H1 (cell line): ENCODE measurements at regions not wholly inside any gene's neighbourhood (a gene's known extent, or its start where the extent isn't known, plus 50 kb on each side); places are given as distances from the start of the nearest gene placed in this dataset.

Source experiments
- CTCF ChIA-PET: fragments of 300-600 bp; sonication (Branson Sonifier 250); formaldehyde crosslinking; loops from one replicate; lab custom pipeline; 2021; ENCODE audit not compliant: partially characterized antibody; lab: Charles Lee
- POLR2A ChIA-PET: fragments of 300-600 bp; sonication (Branson Sonifier 250); formaldehyde crosslinking; loops from one replicate; lab custom pipeline; 2021; ENCODE audit warnings: inconsistent platforms; ENCODE audit not compliant: partially characterized antibody; lab: Charles Lee
- DNase-seq, 2 experiments: peaks; one replicate each; pipeline versions ENCODE4 v3.0.0 to v3.0.0-alpha.2; 2010 to 2022; ENCODE audit warnings: low spot score in 2 of 2, low read depth in 1 of 2, mixed read lengths in 1 of 2
- FAIRE-seq: peaks from 2 replicates; lab custom pipeline; 2011; peaks lifted over from hg19 to GRCh38; lab: Jason Lieb, UNC
- H2AFZ ChIP-seq: 2 replicates; pipeline ENCODE4 v1.8.1; 2012; ENCODE audit warnings: low read length, inconsistent platforms
- H2AK5ac ChIP-seq: 2 replicates; pipeline ENCODE4 v1.6.1; 2013; ENCODE audit warnings: low read depth, low read length
- H2BK120ac ChIP-seq: replicated peaks from 2 replicates; pipeline ENCODE3; 2013; ENCODE audit warnings: low read depth, low read length, inconsistent platforms
- H2BK12ac ChIP-seq: 2 replicates; pipeline ENCODE4 v1.6.1; 2013; ENCODE audit warnings: low read depth, low read length
- H2BK15ac ChIP-seq: 2 replicates; pipeline ENCODE4 v1.6.1; 2013; ENCODE audit warnings: low read length
- H2BK20ac ChIP-seq: 2 replicates; pipeline ENCODE4 v1.6.1; 2013; ENCODE audit warnings: low read length
- H2BK5ac ChIP-seq: 2 replicates; pipeline ENCODE4 v1.6.1; 2013; ENCODE audit warnings: low read depth, low read length
- H3K14ac ChIP-seq: 2 replicates; pipeline ENCODE4 v1.6.1; 2013; ENCODE audit warnings: inconsistent platforms; ENCODE audit not compliant: insufficient read length
- H3K18ac ChIP-seq: 2 replicates; pipeline ENCODE4 v1.6.1; 2013; ENCODE audit warnings: low read length; ENCODE audit errors: extremely low read depth
- H3K23ac ChIP-seq: 2 replicates; pipeline ENCODE4 v1.6.1; 2013; ENCODE audit warnings: inconsistent platforms; ENCODE audit not compliant: insufficient read length
- H3K23me2 ChIP-seq: 2 replicates; pipeline ENCODE4 v1.6.1; 2013; ENCODE audit warnings: low read depth, low read length
- H3K27ac ChIP-seq: 2 replicates; pipeline ENCODE4 v1.6.1; 2011; ENCODE audit warnings: low read depth, low read length, inconsistent platforms
- H3K27me3 ChIP-seq, 4 experiments: replicated peaks in 1 of 4; 1 replicate in 1 of 4; 2 replicates in 3 of 4; pipeline versions ENCODE4 v1.6.1 to v1.8.1; 2011 to 2013; ENCODE audit warnings: low read length in 3 of 4, mild to moderate bottlenecking in 3 of 4, inconsistent platforms in 2 of 4, mixed read lengths in 2 of 4, moderate library complexity in 1 of 4; ENCODE audit not compliant: control insufficient read depth in 3 of 4, insufficient read depth in 3 of 4; ENCODE audit errors: extremely low read depth in 1 of 4
- H3K36me3 ChIP-seq, 4 experiments: 2 replicates each; pipeline versions ENCODE4 v1.6.1 to v1.8.1; 2011 to 2013; ENCODE audit warnings: mild to moderate bottlenecking in 4 of 4, low read length in 3 of 4, moderate library complexity in 2 of 4, control low read depth in 1 of 4, inconsistent platforms in 1 of 4; ENCODE audit not compliant: insufficient read depth in 4 of 4, control insufficient read depth in 2 of 4
- H3K4ac ChIP-seq: replicated peaks from 2 replicates; pipeline ENCODE3; 2013; ENCODE audit warnings: low read length, low read depth, mixed read lengths, inconsistent platforms; ENCODE audit not compliant: insufficient read length
- H3K4me1 ChIP-seq, 4 experiments: replicated peaks in 1 of 4; 1 replicate in 1 of 4; 2 replicates in 3 of 4; pipeline versions ENCODE4 v1.6.1 to v1.8.1; 2011 to 2013; ENCODE audit warnings: low read length in 3 of 4, inconsistent platforms in 2 of 4, mixed read lengths in 1 of 4; ENCODE audit not compliant: insufficient read depth in 4 of 4, control insufficient read depth in 3 of 4
- H3K4me2 ChIP-seq, 2 experiments: 2 replicates each; pipeline versions ENCODE4 v1.6.1 to v1.8.1; 2011 to 2013; ENCODE audit warnings: low read depth in 2 of 2, low read length in 2 of 2, control low read depth in 1 of 2, inconsistent platforms in 1 of 2, mild to moderate bottlenecking in 1 of 2; ENCODE audit not compliant: insufficient read depth in 1 of 2
- H3K4me3 ChIP-seq, 4 experiments: fragments of 200-600, 300-600 bp in 1 of 4; sonication (generic), shearing (Covaris generic), sonication (Bioruptor Twin) in 1 of 4; 2 replicates each; pipeline versions ENCODE4 v1.5.1 to v1.8.1; 2011 to 2016; ENCODE audit warnings: low read length in 4 of 4, low read depth in 3 of 4, control low read depth in 2 of 4, inconsistent platforms in 2 of 4, mild to moderate bottlenecking in 2 of 4, mixed read lengths in 1 of 4, moderate library complexity in 1 of 4; ENCODE audit not compliant: insufficient read depth in 2 of 4; ENCODE audit errors: extremely low read depth in 1 of 4
- H3K56ac ChIP-seq: replicated peaks from 2 replicates; pipeline ENCODE3; 2013; ENCODE audit warnings: low read depth, mild to moderate bottlenecking, mixed read lengths, low read length, inconsistent platforms; ENCODE audit not compliant: insufficient read length
- H3K79me1 ChIP-seq: 2 replicates; pipeline ENCODE4 v1.6.1; 2013; ENCODE audit warnings: low read depth, low read length, control low read depth
- H3K79me2 ChIP-seq, 2 experiments: 2 replicates each; pipeline versions ENCODE4 v1.6.1 to v1.8.1; 2012 to 2013; ENCODE audit warnings: low read length in 2 of 2, mild to moderate bottlenecking in 2 of 2, inconsistent platforms in 1 of 2; ENCODE audit not compliant: insufficient read depth in 2 of 2, control insufficient read depth in 1 of 2
- H3K9ac ChIP-seq, 4 experiments: replicated peaks in 1 of 4; 1 replicate in 1 of 4; 2 replicates in 3 of 4; pipeline versions ENCODE4 v1.6.1 to v1.8.1; 2011 to 2013; ENCODE audit warnings: low read depth in 3 of 4, low read length in 3 of 4, control low read depth in 2 of 4, mild to moderate bottlenecking in 2 of 4, moderate library complexity in 2 of 4, inconsistent platforms in 1 of 4; ENCODE audit errors: extremely low read depth in 1 of 4
- H3K9me3 ChIP-seq, 2 experiments: 2 replicates each; pipeline versions ENCODE4 v1.6.1 to v1.8.1; 2012 to 2013; ENCODE audit warnings: mild to moderate bottlenecking in 2 of 2, moderate library complexity in 2 of 2, control low read depth in 1 of 2, inconsistent platforms in 1 of 2, low read depth in 1 of 2, low read length in 1 of 2, mixed read lengths in 1 of 2; ENCODE audit not compliant: insufficient read depth in 2 of 2
- H4K20me1 ChIP-seq, 2 experiments: replicated peaks in 1 of 2; 2 replicates each; pipeline versions ENCODE3 to v1.8.1; 2011 to 2013; ENCODE audit warnings: inconsistent platforms in 2 of 2, low read length in 2 of 2, mild to moderate bottlenecking in 1 of 2; ENCODE audit not compliant: insufficient read depth in 2 of 2, control insufficient read depth in 1 of 2
- H4K5ac ChIP-seq: 2 replicates; pipeline ENCODE4 v1.6.1; 2013; ENCODE audit warnings: low read length, low read depth, mixed read lengths, inconsistent platforms; ENCODE audit not compliant: insufficient read length
- H4K8ac ChIP-seq: 2 replicates; pipeline ENCODE4 v1.8.0; 2013; ENCODE audit warnings: mild to moderate bottlenecking, moderate library complexity, low read length, inconsistent platforms; ENCODE audit not compliant: insufficient read depth; ENCODE audit errors: extremely low read depth
- H4K91ac ChIP-seq: replicated peaks from 2 replicates; pipeline ENCODE3; 2013; ENCODE audit warnings: low read length, mixed read lengths, inconsistent platforms; ENCODE audit not compliant: insufficient read length
- SAP30 ChIP-seq: fragments of 300-600 bp; sonication (generic); IDR thresholded peaks from 2 replicates; pipeline ENCODE4 v1.7.1; 2012; ENCODE audit warnings: low read length, moderate library complexity, mild to moderate bottlenecking, inconsistent platforms; ENCODE audit not compliant: insufficient read depth, insufficient replicate concordance
- SP1 ChIP-seq: IDR thresholded peaks from 2 replicates; pipeline ENCODE4 v1.6.1; 2011; ENCODE audit warnings: low read depth, low read length
- TAF7 ChIP-seq: optimal IDR thresholded peaks from 2 replicates; pipeline ENCODE3; 2011; ENCODE audit warnings: low read depth, mild to moderate bottlenecking, inconsistent platforms, low read length, moderate library complexity, borderline replicate concordance
- TEAD4 ChIP-seq: IDR thresholded peaks from 2 replicates; pipeline ENCODE4 v1.6.1; 2012; ENCODE audit warnings: low read depth, low read length, inconsistent platforms, mixed read lengths
- USF2 ChIP-seq: IDR thresholded peaks from 2 replicates; pipeline ENCODE4 v1.6.1; 2011; ENCODE audit warnings: low read length, improper control_type of control experiment
- WGBS, 2 experiments: shearing (Covaris generic) in 1 of 2; methylation state at CpG; one replicate each; pipeline versions ENCODE4 v1.1.6 to v1.1.7; 2013 to 2015; ENCODE audit warnings: low lambda C conversion rate in 2 of 2, mixed read lengths in 2 of 2, inconsistent platforms in 1 of 2, low coverage in 1 of 2, missing lambda C conversion rate in 1 of 2; ENCODE audit not compliant: insufficient replicate concordance in 2 of 2, insufficient coverage in 1 of 2, insufficient read length in 1 of 2; ENCODE audit errors: extremely low coverage in 1 of 2, missing lambda C conversion rate in 1 of 2; 5-methylcytosine and 5-hydroxymethylcytosine counted together

- Histone ChIP-seq H4K5ac (no peak overlapping the region), H3K27ac (no peak overlapping the region)
- peak; percentile 92 for TF ChIP-seq TEAD4
- no peak for TF ChIP-seq TAF7
- peak; percentile 74 for TF ChIP-seq SP1
- no peak for TF ChIP-seq USF2
- no peak for TF ChIP-seq SAP30
- TF ChIP-seq, all 59 proteins: peak for 2
- Histone ChIP-seq H3K4me1 (peaks cover 5 to 13% (median 8%) of the 10 kb centered on the region in 4 experiments; a peak in 6 of 7 replicates), H3K79me2 (no peaks in the 10 kb centered on the region), H3K9ac (no peak overlapping the region), H3K4me2 (peak overlapping the region in 1 of 2 experiments; percentile 31; a peak in 1 of 4 replicates), H3K23me2 (no peaks in the 10 kb centered on the region), H2BK15ac (no peak overlapping the region), H2BK12ac (no peak overlapping the region), H3K56ac (no peak overlapping the region), H3K23ac (no peak overlapping the region), H3K9me3 (no peaks in the 10 kb centered on the region), H4K91ac (peak overlapping the region; percentile 39), H3K79me1 (no peaks in the 10 kb centered on the region), H3K18ac (no peak overlapping the region), H3K36me3 (no peaks in the 10 kb centered on the region), H2AFZ (no peak overlapping the region), H4K8ac (no peak overlapping the region), H2AK5ac (no peak overlapping the region), H2BK5ac (peak overlapping the region; percentile 1; the same call in 1 of the 2 replicates), H3K4ac (no peak overlapping the region), H2BK20ac (peak overlapping the region; percentile 21; the same call in 1 of the 2 replicates), H3K4me3 (no peak overlapping the region), H3K14ac (no peak overlapping the region), H4K20me1 (no peaks in the 10 kb centered on the region), H3K27me3 (no peaks in the 10 kb centered on the region), H2BK120ac (peak overlapping the region; percentile 38)
- 68% methylated on average over 6 of the region's 6 CpGs; no CpG with 5 or more reads in 1 of the 2 experiments for WGBS, 2 experiments
- DNase-seq, result no peak
- FAIRE-seq, result no peak
- POLR2A ChIA-PET, result interaction anchor here (1.1 to 3.6 kb wide), 2 partner anchors 11 to 25 kb away, joined by 3 to 16 read pairs; no protein-coding TSS in a partner anchor
- CTCF ChIA-PET, result interaction anchor here (0.8 to 13.9 kb wide), 10 partner anchors 27 to 169 kb away, joined by 3 to 547 read pairs (median 8); partner anchors contain the start of gene PPM1J
Observed at GRCh38 chr1:112807117-112807516, 92.0 kb upstream of the PPM1J start.
